CMK (cell line): ENCODE measurements at regions not wholly inside any gene's neighbourhood (a gene's known extent, or its start where the extent isn't known, plus 50 kb on each side); places are given as distances from the start of the nearest gene placed in this dataset.
"Not testable (repeated sequence)": the region's sequence is repeated elsewhere in the genome, so short reads cannot be mapped to it uniquely, and the experiment has no call there.

Source experiments
- DNase-seq: peaks from one replicate; pipeline ENCODE4 v3.0.0-alpha.2; 2010; ENCODE audit warnings: low read depth

DNA sequence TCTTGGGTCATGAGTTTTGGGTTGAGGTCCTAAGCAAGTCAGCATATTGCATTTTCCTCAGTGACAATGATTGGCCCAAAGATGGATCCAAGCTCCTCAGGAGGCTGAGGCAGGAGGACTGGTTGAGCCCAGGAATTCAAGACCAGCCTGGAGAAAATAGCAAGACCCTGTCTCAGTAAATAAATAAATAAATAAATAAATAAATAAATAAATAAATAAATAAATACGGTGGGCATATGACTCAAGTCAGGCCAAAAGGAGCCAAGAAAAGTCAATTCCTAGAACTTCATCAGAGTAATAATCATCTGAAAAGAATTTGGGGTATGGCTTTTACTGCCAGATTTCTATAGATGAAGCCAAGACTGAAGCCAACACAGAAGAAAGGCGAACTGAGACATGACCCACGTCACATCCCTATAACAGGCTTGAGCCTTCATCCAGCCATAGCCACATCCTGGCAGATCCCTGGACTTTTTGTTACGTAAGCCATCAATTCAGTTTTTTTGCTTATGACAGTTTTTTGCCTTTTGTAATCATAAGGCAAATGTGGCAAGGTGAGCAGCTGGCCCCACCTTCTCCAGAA, 88.5 kb upstream of the NFASC start:
- no peak for DNase-seq

GRCh38 chr1:204785023-204785422, 85.6 kb upstream of the NFASC start:
- not testable (repeated sequence) for DNase-seq

- DNase-seq, result no peak
These were observed 82.2 kb upstream of the NFASC start for GRCh38 chr1:204788470-204788869.

DNA sequence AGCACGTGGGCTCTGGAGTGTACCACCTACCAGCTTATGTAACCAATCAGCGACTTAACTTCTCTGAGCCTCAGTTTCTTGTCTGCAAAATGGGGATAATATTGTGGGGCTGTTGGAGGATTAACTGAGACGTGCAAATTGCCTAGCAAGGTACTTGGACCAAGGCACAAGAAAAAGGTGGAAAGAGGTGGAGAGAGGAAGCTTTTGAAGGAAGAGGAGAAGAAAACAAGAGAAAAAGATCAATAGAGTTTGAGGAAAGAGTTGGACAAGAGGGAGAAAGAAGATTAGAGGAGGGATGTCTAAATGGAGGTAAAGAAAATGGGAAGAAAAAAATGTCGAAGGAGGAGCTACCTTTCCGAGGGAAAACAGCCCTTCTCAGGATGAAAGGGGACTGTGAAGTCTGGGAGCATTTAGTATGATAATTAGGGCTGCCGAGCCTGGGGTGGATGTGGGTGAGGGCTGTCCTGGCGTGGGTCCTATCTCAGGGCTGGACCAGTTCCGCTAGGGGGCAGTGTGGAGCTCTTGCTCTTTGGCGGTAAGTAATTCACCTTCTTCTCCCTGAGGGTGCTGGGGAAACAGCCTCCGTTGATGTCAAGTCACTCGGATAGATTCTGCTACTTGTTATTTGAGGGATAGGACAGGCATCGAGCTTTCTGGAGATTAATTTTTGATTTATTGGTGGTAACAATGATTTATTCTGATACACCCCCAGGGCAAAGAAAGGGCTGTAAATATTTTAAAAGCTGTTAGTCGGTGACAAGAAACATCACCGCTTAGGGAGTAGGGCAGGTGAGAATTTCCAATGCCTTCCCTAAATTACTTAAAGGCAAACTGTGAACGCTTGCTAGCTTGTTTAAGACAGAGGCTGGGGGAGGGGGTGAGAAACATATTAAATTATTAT, 79.0 kb upstream of the NFASC start:
- peak; percentile 65 for DNase-seq

GRCh38 chr1:204792354-204792692, 78.3 kb upstream of the NFASC start:
- no peak for DNase-seq

DNA sequence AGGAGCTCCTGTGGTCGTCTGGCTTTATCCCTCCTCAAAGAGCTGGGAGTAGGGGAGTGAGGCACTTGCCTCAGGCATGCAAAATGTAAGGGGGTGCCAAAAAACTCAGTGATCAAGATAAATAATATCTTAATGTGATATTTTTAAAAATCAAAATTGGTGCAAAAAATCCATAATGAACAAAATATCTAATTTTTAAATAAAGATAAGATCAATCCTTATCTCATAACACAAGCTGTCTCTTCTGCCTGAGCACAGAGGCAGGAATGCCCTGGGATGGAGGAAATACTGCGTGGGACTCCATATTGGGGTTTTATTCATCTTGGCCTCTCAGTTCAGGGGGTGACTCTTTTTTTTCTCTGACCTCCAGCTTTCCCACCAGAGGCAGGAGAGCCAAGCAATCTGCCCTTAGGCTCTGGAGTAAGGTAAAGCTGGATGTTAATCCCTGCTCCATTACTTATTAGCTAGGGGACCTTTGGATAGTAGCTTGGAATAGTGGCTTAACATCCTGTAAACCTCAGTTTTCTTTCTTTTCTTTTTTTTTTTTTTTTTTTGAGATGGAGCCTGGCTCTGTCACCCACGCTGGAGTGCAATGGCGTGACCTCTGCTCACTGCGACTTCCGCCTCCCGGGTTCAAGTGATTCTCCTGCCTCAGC, 77.3 kb upstream of the NFASC start:
- no peak for DNase-seq

- not testable (repeated sequence) for DNase-seq
These were observed 73.8 kb upstream of the NFASC start for GRCh38 chr1:204796886-204797285.

DNA sequence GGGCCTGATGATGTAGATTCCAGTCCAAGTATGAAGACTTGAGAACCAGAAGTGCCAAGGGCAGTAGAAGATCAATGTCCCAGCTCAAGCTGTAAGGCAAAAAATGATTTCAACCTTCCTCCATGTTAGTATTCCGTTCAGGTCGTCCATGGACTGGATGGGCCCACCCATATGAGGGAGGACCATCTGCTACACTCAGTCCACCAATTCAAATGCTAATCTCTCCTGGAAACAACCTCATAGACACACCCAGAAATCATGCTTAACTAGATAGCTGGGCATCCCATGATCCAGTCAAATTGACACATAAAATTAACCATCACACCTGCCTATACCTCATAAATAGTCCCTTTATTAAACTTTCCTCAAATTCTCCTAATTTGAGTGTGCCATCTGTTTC, 73.3 kb upstream of the NFASC start:
- no peak for DNase-seq

- DNase-seq, result no peak
These were observed 71.0 kb upstream of the NFASC start for GRCh38 chr1:204799630-204800029.

DNA sequence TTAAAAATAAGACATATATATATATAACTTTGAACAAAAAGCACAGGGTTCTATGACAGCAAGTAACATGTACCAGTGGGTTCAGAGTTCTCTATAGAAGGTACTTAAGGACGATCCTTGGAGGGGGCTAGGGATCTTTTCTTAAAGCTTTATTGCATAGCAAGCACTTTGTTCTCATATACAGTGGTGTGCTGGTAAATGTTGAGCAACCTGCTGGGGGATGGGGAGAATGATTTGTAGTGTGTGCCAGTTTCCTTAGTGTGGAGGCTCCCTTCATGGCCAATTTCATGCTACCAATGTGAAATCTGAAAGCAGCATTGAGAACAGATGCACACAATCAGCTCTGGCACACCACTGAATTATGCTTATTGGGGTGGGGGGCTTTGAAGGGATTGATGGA, 69.5 kb upstream of the NFASC start:
- no peak for DNase-seq

DNA sequence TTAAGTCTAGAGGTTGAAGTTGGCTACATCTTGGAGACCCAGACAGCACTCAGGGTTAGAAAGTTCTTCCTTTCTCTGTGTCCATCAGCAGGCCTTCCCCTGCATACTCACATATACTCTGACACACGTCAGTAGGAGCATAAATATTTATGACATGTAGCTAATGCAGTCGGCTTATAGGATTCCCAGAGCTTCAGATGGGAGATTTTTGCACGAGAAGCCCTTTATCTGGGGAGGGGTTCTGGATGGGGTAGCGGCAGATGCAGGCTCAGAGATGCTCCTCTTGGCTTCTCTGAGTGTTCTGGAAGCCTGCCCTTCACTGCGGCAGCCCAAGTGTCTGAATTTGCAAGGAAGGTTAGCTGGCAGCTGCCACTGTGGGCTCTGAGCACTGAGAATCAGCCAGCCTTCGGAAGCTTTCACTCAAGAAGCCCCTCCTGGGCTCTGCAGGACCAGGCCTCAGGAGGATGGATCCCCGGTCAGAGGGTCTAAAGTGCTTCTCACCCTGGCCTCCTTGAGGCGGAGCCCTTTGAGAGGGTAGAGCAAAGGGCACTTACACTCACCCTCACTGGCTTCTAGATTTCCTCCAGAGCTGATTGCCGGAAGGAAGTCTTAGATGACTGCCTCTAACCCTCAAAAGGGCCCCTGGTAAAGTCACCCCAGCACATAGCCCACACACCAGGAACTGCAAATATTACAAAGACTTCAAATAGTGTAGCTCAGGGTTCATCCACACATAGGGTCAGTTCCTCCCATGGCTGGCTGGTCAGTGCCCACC, 68.1 kb upstream of the NFASC start:
- DNase-seq, result no peak

DNA sequence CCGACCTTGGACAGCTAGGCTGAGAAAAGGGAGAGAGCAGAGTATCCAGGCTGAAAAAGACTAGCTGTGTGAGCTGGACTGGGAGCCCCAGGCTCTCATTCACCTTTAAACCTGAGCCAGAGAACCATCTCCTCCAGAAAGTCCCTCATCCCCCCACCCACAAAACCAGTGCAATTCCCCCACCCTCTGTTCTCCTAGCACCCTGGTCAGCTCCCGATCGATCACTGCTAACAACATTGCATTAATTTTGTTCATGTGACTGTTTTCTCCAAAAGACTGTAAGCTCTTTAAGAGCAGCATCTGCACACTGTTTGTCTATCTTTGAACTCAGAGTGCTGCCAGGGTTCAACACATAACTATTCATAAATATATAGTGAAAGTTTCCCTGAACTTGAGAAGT, 67.1 kb upstream of the NFASC start:
- DNase-seq, result no peak

DNA sequence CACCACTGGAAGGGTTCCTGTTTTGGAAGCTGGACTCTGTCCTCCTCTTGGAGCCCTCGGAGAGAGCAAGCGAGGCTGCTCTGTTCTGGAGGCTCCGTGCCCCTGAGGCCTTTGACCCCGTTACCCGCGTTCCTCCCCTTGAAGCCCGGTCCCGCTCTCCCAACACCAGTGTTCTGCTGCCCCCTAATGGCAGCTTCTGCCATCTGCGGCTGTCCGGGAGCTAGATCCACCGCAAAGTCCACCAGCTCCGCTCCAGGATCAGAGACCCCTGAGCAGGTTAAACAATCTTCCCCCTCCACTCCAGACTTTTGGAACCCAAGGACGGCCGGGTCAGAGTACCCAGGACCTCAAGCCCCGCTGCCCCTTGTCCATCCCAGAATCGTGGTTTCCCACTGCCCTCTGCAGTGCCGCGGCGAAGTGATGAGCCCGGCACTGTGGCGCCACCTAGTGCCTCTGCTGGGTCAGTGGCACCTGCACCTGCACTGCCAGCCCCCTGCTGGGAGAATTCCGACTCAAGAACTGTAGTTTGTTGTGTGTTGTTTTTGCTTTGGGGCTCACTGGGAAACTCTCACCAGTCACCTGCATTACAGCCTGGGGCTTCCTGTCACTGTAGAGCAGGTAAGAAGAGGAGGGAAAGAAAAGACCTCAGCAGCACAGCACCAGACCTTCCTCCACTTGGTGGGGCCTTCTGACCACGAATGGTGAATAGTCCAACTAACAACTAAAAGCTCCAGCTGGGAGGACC, 63.5 kb upstream of the NFASC start:
- peak; percentile 71 for DNase-seq

DNA sequence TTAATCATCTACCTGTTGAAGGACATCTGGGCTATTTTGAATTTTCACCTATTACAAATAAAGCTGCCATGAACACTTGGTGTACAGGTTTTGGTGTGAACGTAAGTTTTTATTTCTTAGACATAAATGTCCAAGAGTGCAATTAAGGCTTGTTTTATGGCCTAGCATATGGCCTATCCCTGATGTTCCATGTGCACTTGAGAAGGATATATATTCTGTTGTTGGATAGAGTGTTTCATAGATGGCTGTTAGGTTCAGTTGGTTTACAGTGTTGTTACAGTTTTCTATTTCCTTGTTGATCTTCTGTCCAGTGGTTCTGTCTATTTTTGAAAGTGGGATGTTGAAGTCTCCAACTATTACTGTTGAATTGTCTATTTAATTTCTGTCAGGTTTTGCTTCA, 61.2 kb upstream of the NFASC start:
- no peak for DNase-seq

DNA sequence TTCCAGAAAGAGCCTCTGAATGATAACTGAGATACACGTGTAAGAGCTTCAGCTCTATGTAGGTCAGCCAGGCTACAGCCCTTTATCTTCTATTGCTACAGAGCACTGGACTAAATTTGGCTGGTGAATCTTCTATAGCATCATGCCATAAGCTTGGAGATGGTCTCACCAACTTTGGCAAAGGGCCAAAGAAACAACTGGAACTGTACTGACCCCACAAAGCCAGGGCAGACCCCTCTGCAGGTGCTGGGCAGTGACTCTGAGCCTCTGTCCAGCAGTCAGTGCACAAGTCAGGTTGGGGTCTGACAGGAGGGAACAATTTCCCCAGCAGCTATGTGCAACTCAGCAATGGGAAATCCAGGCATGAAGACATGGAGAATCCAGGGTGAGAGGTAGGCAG, 57.8 kb upstream of the NFASC start:
- DNase-seq, result no peak

- no peak for DNase-seq
These were observed 57.1 kb upstream of the NFASC start for GRCh38 chr1:204813522-204813921.

GRCh38 chr1:204814166-204814884, 56.3 kb upstream of the NFASC start:
- DNase-seq, result no peak

GRCh38 chr1:204817341-204817740, 53.3 kb upstream of the NFASC start:
- DNase-seq, result no peak

DNA sequence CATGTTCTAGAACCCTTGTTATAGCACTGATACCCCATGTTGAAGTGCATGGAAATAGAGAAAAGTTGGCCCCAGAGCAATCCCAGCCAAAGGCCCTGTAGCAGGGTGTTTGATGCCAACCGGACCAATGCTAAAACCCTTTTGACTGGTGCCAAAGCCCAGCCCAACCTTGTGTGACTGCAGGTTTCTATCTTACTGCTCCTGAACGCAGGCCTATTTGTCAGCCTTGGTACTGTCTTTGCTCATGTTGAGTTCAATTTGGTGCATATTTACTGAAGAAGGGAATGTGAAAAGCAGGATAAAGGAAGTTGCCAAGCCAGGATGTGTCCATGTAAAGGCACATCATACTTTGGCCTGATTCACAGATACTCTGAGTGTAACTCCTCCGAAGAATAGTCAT, 51.7 kb upstream of the NFASC start:
- DNase-seq, result no peak

- no peak for DNase-seq
These were observed 51.2 kb upstream of the NFASC start for GRCh38 chr1:204819495-204819894.
